ENCODE measurements at regions not wholly inside any gene's neighbourhood (a gene's known extent, or its start where the extent isn't known, plus 50 kb on each side); places are given as distances from the start of the nearest gene placed in this dataset.

GRCh38 chr5:61253547-61253946 lies 78.5 kb upstream of the ZSWIM6 start:
- TF ChIP-seq CTCF (IDR thresholded peaks at IDR 0.05) (no peak), POLR2A (IDR thresholded peaks at IDR 0.05) (no peak), POLR2AphosphoS5 (IDR thresholded peaks at IDR 0.05) (no peak)
